ENCODE measurements at regions not wholly inside any gene's neighbourhood (a gene's known extent, or its start where the extent isn't known, plus 50 kb on each side); places are given as distances from the start of the nearest gene placed in this dataset.

DNA sequence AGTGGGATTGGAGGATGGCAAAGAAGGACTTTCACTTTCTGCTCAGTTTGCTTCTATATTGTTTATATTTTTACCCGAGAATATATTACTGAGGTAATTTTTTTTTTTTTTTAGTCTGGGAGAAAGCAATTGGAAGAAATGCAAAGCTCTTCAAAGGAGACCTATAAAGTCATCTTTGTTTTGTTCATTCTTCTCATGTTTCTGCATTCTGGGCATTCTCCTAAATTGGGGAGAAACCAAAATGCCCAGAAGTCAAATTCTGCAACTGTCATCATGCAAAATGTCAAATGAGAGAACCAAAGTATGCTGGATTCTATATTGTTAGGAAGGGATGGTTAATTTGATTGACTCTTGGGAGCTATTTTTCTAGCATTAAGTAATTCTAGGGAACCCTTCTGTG is 168.3 kb upstream of the TSC22D2 start:
- H3K27me3 ChIP-seq (ENCODE audit: control insufficient read depth, insufficient read depth, low read length), result no peaks in the 10 kb centered on the region
- H3K4me1 ChIP-seq (ENCODE audit: control insufficient read depth, insufficient read depth, low read length), result no peaks in the 10 kb centered on the region
- TF ChIP-seq, protein P1, sequence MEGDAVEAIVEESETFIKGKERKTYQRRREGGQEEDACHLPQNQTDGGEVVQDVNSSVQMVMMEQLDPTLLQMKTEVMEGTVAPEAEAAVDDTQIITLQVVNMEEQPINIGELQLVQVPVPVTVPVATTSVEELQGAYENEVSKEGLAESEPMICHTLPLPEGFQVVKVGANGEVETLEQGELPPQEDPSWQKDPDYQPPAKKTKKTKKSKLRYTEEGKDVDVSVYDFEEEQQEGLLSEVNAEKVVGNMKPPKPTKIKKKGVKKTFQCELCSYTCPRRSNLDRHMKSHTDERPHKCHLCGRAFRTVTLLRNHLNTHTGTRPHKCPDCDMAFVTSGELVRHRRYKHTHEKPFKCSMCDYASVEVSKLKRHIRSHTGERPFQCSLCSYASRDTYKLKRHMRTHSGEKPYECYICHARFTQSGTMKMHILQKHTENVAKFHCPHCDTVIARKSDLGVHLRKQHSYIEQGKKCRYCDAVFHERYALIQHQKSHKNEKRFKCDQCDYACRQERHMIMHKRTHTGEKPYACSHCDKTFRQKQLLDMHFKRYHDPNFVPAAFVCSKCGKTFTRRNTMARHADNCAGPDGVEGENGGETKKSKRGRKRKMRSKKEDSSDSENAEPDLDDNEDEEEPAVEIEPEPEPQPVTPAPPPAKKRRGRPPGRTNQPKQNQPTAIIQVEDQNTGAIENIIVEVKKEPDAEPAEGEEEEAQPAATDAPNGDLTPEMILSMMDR (IDR thresholded peaks at IDR 0.05), result no peak
- Mint-ChIP-seq H3K4me3 (no peak overlapping the region), H3K27ac (no peak overlapping the region), H3K36me3 (no peaks in the 10 kb centered on the region), H3K27me3 (ENCODE audit: low read depth in 2 of 2) (peaks cover 10 to 11% of the 10 kb centered on the region in 2 donors), H3K9me3 (no peaks in the 10 kb centered on the region), H3K4me1 (peaks cover 0 to 5% of the 10 kb centered on the region in 2 donors)
- H3K36me3 ChIP-seq (ENCODE audit: control insufficient read depth, insufficient read depth, low read length), result no peaks in the 10 kb centered on the region
- H3K4me3 ChIP-seq (ENCODE audit: low read length), result no peak overlapping the region
- no peaks in the 10 kb centered on the region for H3K9me3 ChIP-seq (ENCODE audit: control insufficient read depth, insufficient read depth, low read length)
- no peak for DNase-seq
- no peak overlapping the region for H3K27ac ChIP-seq (ENCODE audit: low read length)
- intact Hi-C loops (cut with micrococcal nuclease), result no loop called here
- WGBS (ENCODE audit: insufficient coverage), result no CpG with 5 or more reads among the region's 1 CpG
- no peak for ATAC-seq

DNA sequence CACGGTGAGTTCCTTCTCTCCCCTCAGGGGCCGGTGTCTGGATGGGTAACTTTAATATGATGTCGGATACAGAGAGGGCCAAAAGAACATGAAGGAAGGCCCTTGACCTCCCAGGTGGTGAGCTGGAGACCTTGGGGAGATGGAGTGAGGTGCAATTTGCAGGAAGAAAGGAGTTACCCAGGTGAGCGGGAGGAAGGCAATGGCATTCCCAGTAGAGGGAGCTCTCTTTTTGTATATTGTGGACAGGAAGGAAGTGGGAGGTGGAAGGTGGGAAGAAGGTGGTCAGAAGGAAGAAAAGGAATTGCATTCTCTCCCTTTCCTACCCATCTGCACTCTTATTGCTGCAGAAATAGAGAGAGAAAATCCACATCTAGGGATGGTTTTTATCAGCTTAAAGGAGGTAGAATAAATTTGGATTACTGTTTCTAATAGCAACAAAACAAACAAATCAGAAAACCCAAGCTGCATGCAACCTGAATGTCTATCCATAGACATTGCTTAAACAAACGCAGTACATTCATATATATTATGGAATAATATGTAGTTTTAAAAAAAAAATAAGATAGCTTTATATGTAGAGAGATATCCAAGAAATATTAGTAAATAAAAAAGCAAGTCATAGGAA is 169.0 kb upstream of the TSC22D2 start:
- no peak overlapping the region for H3K27ac Mint-ChIP-seq
- Histone ChIP-seq H3K36me3 (ENCODE audit: control insufficient read depth, insufficient read depth, low read length) (no peaks in the 10 kb centered on the region), H3K27ac (ENCODE audit: low read length) (no peak overlapping the region), H3K27me3 (ENCODE audit: control insufficient read depth, insufficient read depth, low read length) (no peaks in the 10 kb centered on the region), H3K4me3 (ENCODE audit: low read length) (no peak overlapping the region), H3K9me3 (ENCODE audit: control insufficient read depth, insufficient read depth, low read length) (no peaks in the 10 kb centered on the region), H3K4me1 (ENCODE audit: control insufficient read depth, insufficient read depth, low read length) (no peaks in the 10 kb centered on the region)
- TF ChIP-seq, protein P1 (IDR thresholded peaks at IDR 0.05), result no peak
- H3K9me3 Mint-ChIP-seq, result no peaks in the 10 kb centered on the region
- WGBS (ENCODE audit: insufficient coverage), result 92% methylated on average over 4 of the region's 5 CpGs
- H3K36me3 Mint-ChIP-seq, result no peaks in the 10 kb centered on the region
- no peak for ATAC-seq
- peaks cover 0 to 5% of the 10 kb centered on the region in 2 donors for H3K4me1 Mint-ChIP-seq
- no peak for DNase-seq
- peaks cover 9 to 10% of the 10 kb centered on the region in 2 donors for H3K27me3 Mint-ChIP-seq (ENCODE audit: low read depth in 2 of 2)
- H3K4me3 Mint-ChIP-seq, result no peak overlapping the region
- intact Hi-C loops (cut with micrococcal nuclease), result no loop called here

DNA sequence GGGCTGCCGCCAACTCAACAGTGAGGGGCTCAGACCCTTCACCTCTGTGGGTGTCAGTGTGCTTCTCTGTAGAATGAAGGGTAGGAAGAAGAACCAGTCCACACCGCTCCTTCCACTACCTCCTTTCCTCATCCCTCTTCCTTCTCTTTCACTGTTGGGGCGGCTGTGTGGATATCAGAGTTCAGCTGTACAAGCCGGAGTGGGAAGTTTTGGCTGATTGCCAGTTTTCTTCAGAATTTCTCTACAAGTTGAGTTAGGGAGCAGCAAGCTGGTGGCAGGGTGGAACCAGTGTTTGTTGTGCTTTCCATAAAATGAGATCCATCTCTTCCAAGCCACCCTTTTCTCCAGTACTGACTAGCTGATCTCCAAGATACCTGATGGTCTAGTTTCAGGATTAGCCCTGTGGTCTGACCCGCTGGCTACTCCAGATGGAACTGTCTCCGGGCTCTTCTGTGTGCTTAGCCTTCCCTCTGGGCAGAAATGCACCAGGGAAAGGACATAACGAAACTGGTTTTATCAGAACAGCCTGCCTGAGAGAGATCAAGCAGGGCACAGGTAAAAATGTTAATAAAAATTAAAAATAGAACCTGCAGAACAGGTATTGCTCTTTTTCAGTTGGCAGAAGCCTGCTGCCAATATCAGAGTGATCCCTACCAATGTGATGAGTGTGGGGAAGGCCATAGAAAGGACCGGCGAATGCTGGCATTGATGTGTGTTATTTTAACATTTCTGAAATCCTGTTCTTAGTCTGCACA is 169.9 kb upstream of the TSC22D2 start:
- Histone ChIP-seq H3K4me1 (ENCODE audit: control insufficient read depth, insufficient read depth, low read length) (no peaks in the 10 kb centered on the region), H3K4me3 (ENCODE audit: low read length) (no peak overlapping the region), H3K27me3 (ENCODE audit: control insufficient read depth, insufficient read depth, low read length) (no peaks in the 10 kb centered on the region), H3K9me3 (ENCODE audit: control insufficient read depth, insufficient read depth, low read length) (no peaks in the 10 kb centered on the region), H3K36me3 (ENCODE audit: control insufficient read depth, insufficient read depth, low read length) (no peaks in the 10 kb centered on the region), H3K27ac (ENCODE audit: low read length) (no peak overlapping the region)
- Mint-ChIP-seq H3K27ac (no peak overlapping the region), H3K4me1 (peaks cover 0 to 5% of the 10 kb centered on the region in 2 donors), H3K27me3 (ENCODE audit: low read depth in 2 of 2) (peaks cover 3 to 8% of the 10 kb centered on the region in 2 donors), H3K9me3 (no peaks in the 10 kb centered on the region), H3K36me3 (no peaks in the 10 kb centered on the region), H3K4me3 (no peak overlapping the region)
- no peak for DNase-seq
- intact Hi-C loops (cut with micrococcal nuclease), result no loop called here
- WGBS (ENCODE audit: insufficient coverage), result 92% methylated on average over 9 of the region's 9 CpGs
- no peak for ATAC-seq
- TF ChIP-seq, protein P1 (IDR thresholded peaks at IDR 0.05), result no peak

Data from natural killer cell (primary cell).